ENCODE measurements at regions not wholly inside any gene's neighbourhood (a gene's known extent, or its start where the extent isn't known, plus 50 kb on each side); places are given as distances from the start of the nearest gene placed in this dataset.
"Not testable (repeated sequence)": the region's sequence is repeated elsewhere in the genome, so short reads cannot be mapped to it uniquely, and the experiment has no call there.

DNA sequence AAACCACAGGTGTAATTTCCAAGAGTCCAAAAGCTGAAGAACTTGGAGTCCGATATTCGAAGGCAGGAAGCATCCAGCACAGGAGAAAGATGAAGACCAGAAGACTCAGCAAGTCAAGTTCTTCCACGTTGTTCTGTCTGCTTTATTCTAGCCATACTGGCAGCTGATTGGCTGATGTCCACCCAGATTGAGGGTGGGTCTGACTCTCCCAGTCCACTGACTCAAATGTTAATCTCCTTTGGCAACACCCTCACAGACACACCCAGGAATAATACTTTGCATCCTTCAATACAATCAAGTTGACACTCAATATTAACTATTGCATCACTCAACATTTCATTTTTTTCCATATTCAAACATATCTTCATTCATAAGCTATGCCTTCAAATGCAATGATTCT, 99.5 kb downstream of the SLC25A46 start:
- not testable (repeated sequence) for H3K4me2 ChIP-seq (ENCODE audit: low read length, poor library complexity, severe bottlenecking); H3K9ac ChIP-seq (ENCODE audit: low read length); H4K91ac ChIP-seq (ENCODE audit: low read length); H3K27ac ChIP-seq (ENCODE audit: low read length, poor library complexity, severe bottlenecking); H3K4ac ChIP-seq (ENCODE audit: low read depth in 1 of 2, low read length in 2 of 2); H3K9me3 ChIP-seq (ENCODE audit: control insufficient read depth, low read length); H2BK120ac ChIP-seq (ENCODE audit: low read depth, low read length); H2BK5ac ChIP-seq (ENCODE audit: low read depth, low read length, poor library complexity, severe bottlenecking); DNase-seq; H3K14ac ChIP-seq (ENCODE audit: low read length in 2 of 2); H4K8ac ChIP-seq (ENCODE audit: low read length); H2BK15ac ChIP-seq (ENCODE audit: low read depth, poor library complexity, severe bottlenecking); H3K27me3 ChIP-seq (ENCODE audit: control insufficient read depth in 1 of 2, insufficient read depth in 1 of 2, low read length in 2 of 2); H3K18ac ChIP-seq (ENCODE audit: low read depth in 1 of 2, low read length in 2 of 2); H3K79me1 ChIP-seq (replicated peaks; ENCODE audit: low read length, poor library complexity, severe bottlenecking); H3K4me3 ChIP-seq (ENCODE audit: insufficient read depth in 1 of 2, low read depth in 1 of 2, low read length in 2 of 2); H2AK5ac ChIP-seq (ENCODE audit: low read length, severe bottlenecking); H2BK12ac ChIP-seq (ENCODE audit: low read length in 2 of 2); H3K23ac ChIP-seq (ENCODE audit: low read length in 2 of 2); H2AFZ ChIP-seq (ENCODE audit: low read depth, low read length); H3K4me1 ChIP-seq (ENCODE audit: control insufficient read depth, insufficient read depth, low read depth, low read length); H3K36me3 ChIP-seq (ENCODE audit: control insufficient read depth in 1 of 2, insufficient read depth in 2 of 2, low read depth in 1 of 2, low read length in 2 of 2)
- WGBS, result 66% methylated on average over 3 of the region's 3 CpGs

- H2AK5ac ChIP-seq (ENCODE audit: low read length, severe bottlenecking), result no peak overlapping the region
- no peak overlapping the region for H4K8ac ChIP-seq (ENCODE audit: low read length)
- H4K91ac ChIP-seq (ENCODE audit: low read length), result no peak overlapping the region
- H3K4me1 ChIP-seq (ENCODE audit: control insufficient read depth, insufficient read depth, low read depth, low read length), result no peaks in the 10 kb centered on the region
- no peak overlapping the region for H2BK12ac ChIP-seq (ENCODE audit: low read length in 2 of 2)
- no peaks in the 10 kb centered on the region for H3K36me3 ChIP-seq (ENCODE audit: control insufficient read depth in 1 of 2, insufficient read depth in 2 of 2, low read depth in 1 of 2, low read length in 2 of 2)
- H2BK120ac ChIP-seq (ENCODE audit: low read depth, low read length), result no peak overlapping the region
- no peak overlapping the region for H3K27ac ChIP-seq (ENCODE audit: low read length, poor library complexity, severe bottlenecking)
- H2AFZ ChIP-seq (ENCODE audit: low read depth, low read length), result no peak overlapping the region
- H2BK5ac ChIP-seq (ENCODE audit: low read depth, low read length, poor library complexity, severe bottlenecking), result no peak overlapping the region
- 100% methylated on average over 2 of the region's 3 CpGs for WGBS
- no peak overlapping the region for H3K4ac ChIP-seq (ENCODE audit: low read depth in 1 of 2, low read length in 2 of 2)
- no peak overlapping the region for H2BK15ac ChIP-seq (ENCODE audit: low read depth, poor library complexity, severe bottlenecking)
- no peak overlapping the region for H3K23ac ChIP-seq (ENCODE audit: low read length in 2 of 2)
- H3K27me3 ChIP-seq (ENCODE audit: control insufficient read depth in 1 of 2, insufficient read depth in 1 of 2, low read length in 2 of 2), result no peaks in the 10 kb centered on the region
- no peaks in the 10 kb centered on the region for H3K9me3 ChIP-seq (ENCODE audit: control insufficient read depth, low read length)
- no peak overlapping the region for H3K14ac ChIP-seq (ENCODE audit: low read length in 2 of 2)
- H3K79me1 ChIP-seq (replicated peaks; ENCODE audit: low read length, poor library complexity, severe bottlenecking), result no peaks in the 10 kb centered on the region
- no peak for DNase-seq
- H3K18ac ChIP-seq (ENCODE audit: low read depth in 1 of 2, low read length in 2 of 2), result no peak overlapping the region
- no peak overlapping the region for H3K9ac ChIP-seq (ENCODE audit: low read length)
- no peak overlapping the region for H3K4me3 ChIP-seq (ENCODE audit: insufficient read depth in 1 of 2, low read depth in 1 of 2, low read length in 2 of 2)
- H3K4me2 ChIP-seq (ENCODE audit: low read length, poor library complexity, severe bottlenecking), result no peak overlapping the region
Measured at GRCh38 chr5:110838961-110839360, 100.2 kb downstream of the SLC25A46 start.

DNA sequence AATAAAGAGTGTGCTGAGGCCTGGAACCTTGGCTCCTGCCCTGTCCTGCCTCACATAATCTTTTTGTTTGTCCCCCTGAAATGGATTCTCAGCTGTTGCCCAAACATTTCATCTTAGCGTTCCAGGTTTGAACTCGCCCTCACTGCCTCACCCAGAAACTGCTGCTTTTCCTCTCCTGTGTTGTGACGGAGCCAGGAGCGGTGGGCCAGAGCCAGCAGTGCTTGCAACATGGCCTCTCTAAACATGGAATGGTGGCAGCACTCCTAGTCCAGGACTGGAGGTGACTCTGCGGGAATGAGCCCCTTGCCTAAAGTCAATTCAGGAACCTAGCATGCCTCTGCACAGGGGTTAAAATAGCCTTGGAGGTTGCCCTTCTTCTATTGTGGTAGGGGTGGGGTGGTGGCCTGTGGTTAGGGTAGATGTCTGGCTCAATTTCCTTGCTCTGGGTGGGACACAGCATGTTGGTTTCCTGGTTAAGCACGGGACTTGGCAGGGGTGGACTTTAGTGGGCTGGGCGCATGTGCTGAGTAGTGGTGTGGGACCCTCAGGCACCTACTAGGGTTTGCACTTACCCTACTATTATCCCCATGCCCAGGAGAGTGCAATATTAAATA, 101.6 kb downstream of the SLC25A46 start:
- no peak for DNase-seq
- H3K14ac ChIP-seq (ENCODE audit: low read length in 2 of 2), result no peak overlapping the region
- H3K4me3 ChIP-seq (ENCODE audit: insufficient read depth in 1 of 2, low read depth in 1 of 2, low read length in 2 of 2), result no peak overlapping the region
- WGBS, result 100% methylated on average over 5 of the region's 7 CpGs
- H3K9ac ChIP-seq (ENCODE audit: low read length), result no peak overlapping the region
- H4K91ac ChIP-seq (ENCODE audit: low read length), result peak overlapping the region; percentile 98
- H3K79me1 ChIP-seq (replicated peaks; ENCODE audit: low read length, poor library complexity, severe bottlenecking), result no peaks in the 10 kb centered on the region
- peak overlapping the region; percentile 91 for H2BK120ac ChIP-seq (ENCODE audit: low read depth, low read length)
- peak overlapping the region; percentile 22 to 90 for H3K18ac ChIP-seq (ENCODE audit: low read depth in 1 of 2, low read length in 2 of 2)
- peak overlapping the region; percentile 7 to 97 for H2BK12ac ChIP-seq (ENCODE audit: low read length in 2 of 2)
- H2AFZ ChIP-seq (ENCODE audit: low read depth, low read length), result no peak overlapping the region
- H3K23ac ChIP-seq (ENCODE audit: low read length in 2 of 2), result peak overlapping the region in 1 of 2 experiments; percentile 92
- H3K27me3 ChIP-seq (ENCODE audit: control insufficient read depth in 1 of 2, insufficient read depth in 1 of 2, low read length in 2 of 2), result no peaks in the 10 kb centered on the region
- no peak overlapping the region for H3K27ac ChIP-seq (ENCODE audit: low read length, poor library complexity, severe bottlenecking)
- no peaks in the 10 kb centered on the region for H3K9me3 ChIP-seq (ENCODE audit: control insufficient read depth, low read length)
- H3K36me3 ChIP-seq (ENCODE audit: control insufficient read depth in 1 of 2, insufficient read depth in 2 of 2, low read depth in 1 of 2, low read length in 2 of 2), result no peaks in the 10 kb centered on the region
- peak overlapping the region; percentile 95 for H2BK15ac ChIP-seq (ENCODE audit: low read depth, poor library complexity, severe bottlenecking)
- H4K8ac ChIP-seq (ENCODE audit: low read length), result peak overlapping the region; percentile 87
- no peak overlapping the region for H2BK5ac ChIP-seq (ENCODE audit: low read depth, low read length, poor library complexity, severe bottlenecking)
- H3K4me2 ChIP-seq (ENCODE audit: low read length, poor library complexity, severe bottlenecking), result no peak overlapping the region
- peak overlapping the region; percentile 19 to 80 for H3K4ac ChIP-seq (ENCODE audit: low read depth in 1 of 2, low read length in 2 of 2)
- H3K4me1 ChIP-seq (ENCODE audit: control insufficient read depth, insufficient read depth, low read depth, low read length), result no peaks in the 10 kb centered on the region
- H2AK5ac ChIP-seq (ENCODE audit: low read length, severe bottlenecking), result no peak overlapping the region

DNA sequence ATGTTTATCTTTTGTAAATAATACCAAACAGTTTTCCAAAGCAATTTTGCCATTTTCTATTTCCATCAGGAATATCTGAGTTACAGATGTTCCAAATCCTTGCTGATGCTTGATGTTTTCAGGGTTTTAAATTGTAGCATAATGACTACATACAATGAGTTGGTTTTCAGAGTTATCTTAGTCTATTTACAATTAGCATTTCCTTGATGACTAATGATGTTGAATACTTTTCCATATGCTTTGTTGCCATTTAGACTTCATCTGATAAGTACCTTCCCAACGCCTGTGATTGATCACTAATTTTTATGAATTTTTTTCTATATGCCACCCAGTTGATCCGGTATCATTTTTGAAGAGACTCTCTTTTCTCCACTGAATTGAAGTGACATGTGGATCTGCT, 102.3 kb downstream of the SLC25A46 start:
- 75% methylated on average over 2 of the region's 2 CpGs for WGBS
- Histone ChIP-seq H2BK12ac (ENCODE audit: low read length in 2 of 2) (no peak overlapping the region), H3K23ac (ENCODE audit: low read length in 2 of 2) (no peak overlapping the region)

More for the DNA sequence above, 102.3 kb downstream of the SLC25A46 start:
- no peak overlapping the region for H3K4ac ChIP-seq (ENCODE audit: low read depth in 1 of 2, low read length in 2 of 2)
- H3K14ac ChIP-seq (ENCODE audit: low read length in 2 of 2), result no peak overlapping the region
- no peak overlapping the region for H3K18ac ChIP-seq (ENCODE audit: low read depth in 1 of 2, low read length in 2 of 2)
- no peak overlapping the region for H4K91ac ChIP-seq (ENCODE audit: low read length)
- H3K9me3 ChIP-seq (ENCODE audit: control insufficient read depth, low read length), result no peaks in the 10 kb centered on the region
- no peak overlapping the region for H2BK120ac ChIP-seq (ENCODE audit: low read depth, low read length)
- H3K79me1 ChIP-seq (replicated peaks; ENCODE audit: low read length, poor library complexity, severe bottlenecking), result no peaks in the 10 kb centered on the region
- H2BK15ac ChIP-seq (ENCODE audit: low read depth, poor library complexity, severe bottlenecking), result no peak overlapping the region
- peak; percentile 26 for DNase-seq
- no peak overlapping the region for H3K4me3 ChIP-seq (ENCODE audit: insufficient read depth in 1 of 2, low read depth in 1 of 2, low read length in 2 of 2)
- H2BK5ac ChIP-seq (ENCODE audit: low read depth, low read length, poor library complexity, severe bottlenecking), result no peak overlapping the region
- H3K27me3 ChIP-seq (ENCODE audit: control insufficient read depth in 1 of 2, insufficient read depth in 1 of 2, low read length in 2 of 2), result no peaks in the 10 kb centered on the region
- H3K36me3 ChIP-seq (ENCODE audit: control insufficient read depth in 1 of 2, insufficient read depth in 2 of 2, low read depth in 1 of 2, low read length in 2 of 2), result no peaks in the 10 kb centered on the region
- no peak overlapping the region for H4K8ac ChIP-seq (ENCODE audit: low read length)
- no peak overlapping the region for H3K9ac ChIP-seq (ENCODE audit: low read length)
- H2AK5ac ChIP-seq (ENCODE audit: low read length, severe bottlenecking), result no peak overlapping the region
- no peak overlapping the region for H2AFZ ChIP-seq (ENCODE audit: low read depth, low read length)
- no peak overlapping the region for H3K27ac ChIP-seq (ENCODE audit: low read length, poor library complexity, severe bottlenecking)
- H3K4me2 ChIP-seq (ENCODE audit: low read length, poor library complexity, severe bottlenecking), result no peak overlapping the region
- H3K4me1 ChIP-seq (ENCODE audit: control insufficient read depth, insufficient read depth, low read depth, low read length), result no peaks in the 10 kb centered on the region
